HEK293 (cell line): ENCODE measurements at regions not wholly inside any gene's neighbourhood (a gene's known extent, or its start where the extent isn't known, plus 50 kb on each side); places are given as distances from the start of the nearest gene placed in this dataset.

Experiments used
- CTCF ChIP-seq: fragments of 450-650 bp; formaldehyde crosslinking; IDR thresholded peaks from 2 replicates; pipeline ENCODE4 v1.5.1; 2016; ENCODE audit warnings: missing biosample characterization, missing genetic modification characterization
- REPIN1 ChIP-seq: fragments of 450-650 bp; formaldehyde crosslinking; IDR thresholded peaks from 2 replicates; pipeline ENCODE4 v1.5.1; 2017; ENCODE audit warnings: missing biosample characterization, missing genetic modification characterization, low read depth
- ZBTB8A ChIP-seq: fragments of 450-650 bp; formaldehyde crosslinking; IDR thresholded peaks from 2 replicates; pipeline ENCODE4 v1.5.1; 2016; ENCODE audit warnings: missing biosample characterization, missing genetic modification characterization
- ZNF501 ChIP-seq: fragments of 450-650 bp; formaldehyde crosslinking; IDR thresholded peaks from 2 replicates; pipeline ENCODE4 v1.5.1; 2016; ENCODE audit warnings: missing biosample characterization, missing genetic modification characterization
- ZSCAN30 ChIP-seq: fragments of 450-650 bp; IDR thresholded peaks from 2 replicates; pipeline ENCODE4 v1.5.1; 2018; ENCODE audit warnings: missing biosample characterization, mild to moderate bottlenecking, missing genetic modification characterization, moderate library complexity
- TF ChIP-seq, protein P1 (sequence below): IDR thresholded peaks from 2 replicates; pipeline ENCODE4 v1.6.1; 2011; ENCODE audit warnings: mild to moderate bottlenecking, low read depth, low read length, borderline replicate concordance
- TF ChIP-seq, protein P2 (sequence below): fragments of 450-650 bp; formaldehyde crosslinking; IDR thresholded peaks from 2 replicates; pipeline ENCODE4 v1.5.1; 2016; ENCODE audit warnings: missing biosample characterization, missing genetic modification characterization, low read depth

DNA sequence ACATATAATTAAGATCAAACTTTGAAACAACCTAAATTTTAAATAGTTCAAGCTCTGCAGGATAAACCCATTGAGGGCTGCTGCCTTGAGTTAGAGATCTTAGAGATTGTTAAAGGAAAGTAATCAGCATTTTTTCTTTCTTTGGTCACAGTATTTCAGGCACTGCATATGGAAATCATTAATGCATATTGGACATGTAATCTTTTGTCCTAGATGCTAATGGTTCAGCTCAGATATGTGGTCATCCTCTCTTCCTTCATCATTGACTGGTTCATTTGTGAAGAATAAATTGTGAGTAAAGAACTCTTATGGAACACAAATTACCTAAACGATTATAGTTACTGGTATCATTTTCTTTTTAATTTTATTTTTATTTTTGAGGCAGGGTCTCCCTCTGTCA is 82.0 kb upstream of the PRLR start:
- TF ChIP-seq CTCF (tag by site-specific recombination) (no peak), ZNF501 (tag by site-specific recombination) (no peak), REPIN1 (tag by site-specific recombination) (no peak), ZBTB8A (tag by site-specific recombination) (no peak), ZSCAN30 (tag by site-specific recombination) (no peak)
- TF ChIP-seq, protein P1, sequence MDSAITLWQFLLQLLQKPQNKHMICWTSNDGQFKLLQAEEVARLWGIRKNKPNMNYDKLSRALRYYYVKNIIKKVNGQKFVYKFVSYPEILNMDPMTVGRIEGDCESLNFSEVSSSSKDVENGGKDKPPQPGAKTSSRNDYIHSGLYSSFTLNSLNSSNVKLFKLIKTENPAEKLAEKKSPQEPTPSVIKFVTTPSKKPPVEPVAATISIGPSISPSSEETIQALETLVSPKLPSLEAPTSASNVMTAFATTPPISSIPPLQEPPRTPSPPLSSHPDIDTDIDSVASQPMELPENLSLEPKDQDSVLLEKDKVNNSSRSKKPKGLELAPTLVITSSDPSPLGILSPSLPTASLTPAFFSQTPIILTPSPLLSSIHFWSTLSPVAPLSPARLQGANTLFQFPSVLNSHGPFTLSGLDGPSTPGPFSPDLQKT: no peak
- TF ChIP-seq, protein P2, sequence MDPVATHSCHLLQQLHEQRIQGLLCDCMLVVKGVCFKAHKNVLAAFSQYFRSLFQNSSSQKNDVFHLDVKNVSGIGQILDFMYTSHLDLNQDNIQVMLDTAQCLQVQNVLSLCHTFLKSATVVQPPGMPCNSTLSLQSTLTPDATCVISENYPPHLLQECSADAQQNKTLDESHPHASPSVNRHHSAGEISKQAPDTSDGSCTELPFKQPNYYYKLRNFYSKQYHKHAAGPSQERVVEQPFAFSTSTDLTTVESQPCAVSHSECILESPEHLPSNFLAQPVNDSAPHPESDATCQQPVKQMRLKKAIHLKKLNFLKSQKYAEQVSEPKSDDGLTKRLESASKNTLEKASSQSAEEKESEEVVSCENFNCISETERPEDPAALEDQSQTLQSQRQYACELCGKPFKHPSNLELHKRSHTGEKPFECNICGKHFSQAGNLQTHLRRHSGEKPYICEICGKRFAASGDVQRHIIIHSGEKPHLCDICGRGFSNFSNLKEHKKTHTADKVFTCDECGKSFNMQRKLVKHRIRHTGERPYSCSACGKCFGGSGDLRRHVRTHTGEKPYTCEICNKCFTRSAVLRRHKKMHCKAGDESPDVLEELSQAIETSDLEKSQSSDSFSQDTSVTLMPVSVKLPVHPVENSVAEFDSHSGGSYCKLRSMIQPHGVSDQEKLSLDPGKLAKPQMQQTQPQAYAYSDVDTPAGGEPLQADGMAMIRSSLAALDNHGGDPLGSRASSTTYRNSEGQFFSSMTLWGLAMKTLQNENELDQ (tag by site-specific recombination): no peak
